Fibroblast of lung (primary cell): ENCODE measurements at regions not wholly inside any gene's neighbourhood (a gene's known extent, or its start where the extent isn't known, plus 50 kb on each side); places are given as distances from the start of the nearest gene placed in this dataset.
"Not testable (repeated sequence)": the region's sequence is repeated elsewhere in the genome, so short reads cannot be mapped to it uniquely, and the experiment has no call there.

Experiments
- DNase-seq, 2 donors: peaks; one replicate each; pipeline versions ENCODE4 v3.0.0 to v3.0.0-alpha.2; 2010; ENCODE audit warnings: low read depth in 2 of 2
- H2AFZ ChIP-seq: 2 replicates; pipeline ENCODE4 v1.5.1; 2012; ENCODE audit warnings: low read length, control low read depth, inconsistent platforms
- H3K27ac ChIP-seq: 2 replicates; pipeline ENCODE4 v1.5.1; 2011; ENCODE audit warnings: low read length, control low read depth; ENCODE audit not compliant: insufficient read depth
- H3K27me3 ChIP-seq: 2 replicates; pipeline ENCODE4 v1.5.1; 2011; ENCODE audit warnings: mild to moderate bottlenecking, low read length; ENCODE audit not compliant: control insufficient read depth, insufficient read depth
- H3K36me3 ChIP-seq: 2 replicates; pipeline ENCODE4 v1.5.1; 2011; ENCODE audit warnings: low read length; ENCODE audit not compliant: control insufficient read depth, insufficient read depth
- H3K4me1 ChIP-seq: 2 replicates; pipeline ENCODE4 v1.5.1; 2011; ENCODE audit warnings: low read length; ENCODE audit not compliant: control insufficient read depth, insufficient read depth; ENCODE audit errors: extremely low read depth
- H3K4me2 ChIP-seq: 2 replicates; pipeline ENCODE4 v1.5.1; 2011; ENCODE audit warnings: low read length, control low read depth; ENCODE audit not compliant: insufficient read depth; ENCODE audit errors: extremely low read depth
- H3K4me3 ChIP-seq, 4 experiments: fragments of 200-600 bp in 1 of 4; sonication (generic) in 1 of 4; replicated peaks in 1 of 4; 2 replicates each; pipeline ENCODE4 v1.5.1; 2011 to 2016; ENCODE audit warnings: low read length in 4 of 4, low read depth in 3 of 4, mild to moderate bottlenecking in 3 of 4, control low read depth in 2 of 4, inconsistent platforms in 1 of 4, mixed read lengths in 1 of 4; ENCODE audit not compliant: insufficient read depth in 1 of 4; ENCODE audit errors: control extremely low read depth in 1 of 4
- H3K79me2 ChIP-seq: 2 replicates; pipeline ENCODE4 v1.5.1; 2012; ENCODE audit warnings: mild to moderate bottlenecking, low read length, inconsistent platforms; ENCODE audit not compliant: control insufficient read depth, insufficient read depth
- H3K9ac ChIP-seq: 2 replicates; pipeline ENCODE4 v1.5.1; 2011; ENCODE audit warnings: mild to moderate bottlenecking, low read length, control low read depth; ENCODE audit not compliant: insufficient read depth
- H3K9me3 ChIP-seq: 2 replicates; pipeline ENCODE4 v1.5.1; 2012; ENCODE audit warnings: low read depth, low read length; ENCODE audit not compliant: control insufficient read depth, insufficient read depth
- H4K20me1 ChIP-seq: 2 replicates; pipeline ENCODE4 v1.5.1; 2011; ENCODE audit warnings: low read length; ENCODE audit not compliant: control insufficient read depth, insufficient read depth; ENCODE audit errors: extremely low read depth
- CTCF ChIP-seq, 2 donors: IDR thresholded peaks in 1 of 2; conservative IDR thresholded peaks in 1 of 2; 1 replicate in 1 of 2; 2 replicates in 1 of 2; pipeline ENCODE4 v1.5.1; 2011 to 2012; ENCODE audit warnings: low read length in 2 of 2, control low read depth in 1 of 2, inconsistent platforms in 1 of 2, low read depth in 1 of 2, mild to moderate bottlenecking in 1 of 2
- EZH2 ChIP-seq: IDR thresholded peaks from 2 replicates; pipeline ENCODE4 v1.5.1; 2012; ENCODE audit warnings: low read length, control low read depth, mild to moderate bottlenecking; ENCODE audit errors: missing control alignments

DNA sequence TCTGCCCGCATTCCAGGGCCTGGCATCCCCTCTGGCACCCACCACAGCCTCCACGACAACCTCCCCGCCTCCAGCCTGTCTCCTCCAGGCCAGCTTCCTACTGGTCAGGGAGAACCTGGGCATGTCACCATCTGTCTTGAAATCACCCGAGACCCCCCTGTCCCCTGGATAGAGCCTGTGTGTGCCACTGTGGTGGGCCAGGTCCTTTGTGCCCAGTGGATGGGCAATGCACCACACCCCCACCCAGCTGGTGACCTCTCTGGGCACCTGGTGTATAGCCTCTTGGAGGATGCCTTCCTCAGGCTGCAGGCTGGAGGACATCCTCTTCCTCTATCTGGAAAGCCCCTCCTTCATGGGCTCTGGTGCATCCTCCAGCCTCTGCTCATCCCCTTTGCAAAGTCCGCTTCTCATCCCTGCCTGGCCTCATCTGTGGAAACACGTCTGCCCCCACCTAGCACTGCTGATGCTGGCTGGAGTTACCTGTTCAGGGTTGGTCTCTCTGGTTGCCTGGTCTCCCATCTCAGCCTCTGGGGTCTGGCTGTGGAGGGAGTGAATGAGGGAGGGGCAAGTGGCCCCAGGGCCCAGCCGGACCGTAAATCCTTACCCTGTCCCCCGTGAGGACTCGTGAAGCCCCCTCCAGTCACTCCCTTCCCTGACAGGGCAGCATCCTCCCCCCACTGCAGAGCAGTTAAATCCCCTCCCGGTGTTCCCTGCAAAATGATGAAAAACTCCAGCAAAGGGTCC is 589.6 kb downstream of the TBC1D22A start:
- H4K20me1 ChIP-seq = no peaks in the 10 kb centered on the region
- no peak overlapping the region for H3K4me3 ChIP-seq
- H3K36me3 ChIP-seq = no peaks in the 10 kb centered on the region
- H3K79me2 ChIP-seq = no peaks in the 10 kb centered on the region
- no peak overlapping the region for H2AFZ ChIP-seq
- TF ChIP-seq EZH2 = no peak
- TF ChIP-seq CTCF (conservative IDR thresholded peaks at IDR 0.05 in 1 of 2, IDR thresholded peaks at IDR 0.05 in 1 of 2; ENCODE audit: low read depth in 1 of 2, low read length in 2 of 2) = no peak
- H3K27me3 ChIP-seq = no peaks in the 10 kb centered on the region
- no peak for DNase-seq
- H3K9me3 ChIP-seq = no peaks in the 10 kb centered on the region
- H3K4me2 ChIP-seq = no peak overlapping the region
- H3K9ac ChIP-seq = no peak overlapping the region
- no peaks in the 10 kb centered on the region for H3K4me1 ChIP-seq
- H3K27ac ChIP-seq = no peak overlapping the region

DNA sequence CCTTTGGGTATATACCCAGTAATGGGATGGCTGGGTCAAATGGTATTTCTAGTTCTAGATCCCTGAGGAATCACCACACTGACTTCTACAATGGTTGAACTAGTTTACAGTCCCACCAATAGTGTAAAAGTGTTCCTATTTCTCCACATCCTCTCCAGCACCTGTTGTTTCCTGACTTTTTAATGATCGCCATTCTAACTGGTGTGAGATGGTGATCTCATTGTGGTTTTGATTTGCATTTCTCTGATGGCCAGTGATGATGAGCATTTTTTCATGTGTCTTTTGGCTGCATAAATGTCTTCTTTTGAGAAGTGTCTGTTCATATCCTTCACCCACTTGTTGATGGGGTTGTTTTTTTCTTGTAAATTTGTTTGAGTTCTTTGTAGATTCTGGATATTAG is 583.8 kb downstream of the TBC1D22A start:
- not testable (repeated sequence) for DNase-seq, H3K9ac ChIP-seq, H3K4me2 ChIP-seq, H3K4me3 ChIP-seq, H4K20me1 ChIP-seq, H3K9me3 ChIP-seq, H3K4me1 ChIP-seq, H3K36me3 ChIP-seq, H3K79me2 ChIP-seq, H3K27me3 ChIP-seq, H3K27ac ChIP-seq, H2AFZ ChIP-seq

DNA sequence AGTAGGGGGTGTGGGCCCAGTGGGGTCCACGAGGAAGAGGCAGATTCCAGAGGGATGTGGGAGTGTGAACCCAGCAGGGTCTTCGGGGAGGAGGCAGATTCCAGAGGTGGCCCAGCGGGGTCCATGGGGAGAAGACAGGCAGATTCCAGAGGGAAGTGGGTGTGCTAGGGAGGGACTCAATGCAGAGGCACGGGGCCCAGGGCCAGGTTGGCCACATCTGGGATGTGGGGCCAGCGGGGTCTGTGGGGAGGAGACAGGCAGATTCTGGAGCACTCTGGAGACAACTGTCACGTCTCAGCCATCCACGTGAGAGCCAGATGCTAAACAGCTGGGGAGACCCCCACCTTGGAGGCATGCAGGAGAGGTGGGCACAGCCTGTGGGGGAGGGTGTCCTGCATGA is 582.6 kb downstream of the TBC1D22A start:
- no peaks in the 10 kb centered on the region for H3K79me2 ChIP-seq
- no peaks in the 10 kb centered on the region for H3K36me3 ChIP-seq
- no peak overlapping the region for H3K27ac ChIP-seq
- H3K4me2 ChIP-seq = no peak overlapping the region
- H3K4me1 ChIP-seq = no peaks in the 10 kb centered on the region
- no peaks in the 10 kb centered on the region for H3K27me3 ChIP-seq
- DNase-seq = no peak
- H3K9ac ChIP-seq = no peak overlapping the region
- H3K4me3 ChIP-seq = no peak overlapping the region
- no peak overlapping the region for H2AFZ ChIP-seq
- no peaks in the 10 kb centered on the region for H3K9me3 ChIP-seq
- TF ChIP-seq CTCF (conservative IDR thresholded peaks at IDR 0.05 in 1 of 2, IDR thresholded peaks at IDR 0.05 in 1 of 2; ENCODE audit: low read depth in 1 of 2, low read length in 2 of 2) (no peak), EZH2 (no peak)
- H4K20me1 ChIP-seq = no peaks in the 10 kb centered on the region
